Smooth muscle cell (in vitro differentiated cells): ENCODE measurements at regions not wholly inside any gene's neighbourhood (a gene's known extent, or its start where the extent isn't known, plus 50 kb on each side); places are given as distances from the start of the nearest gene placed in this dataset.

Source experiments
- DNase-seq: peaks from one replicate; lab custom pipeline; 2025; ENCODE audit not compliant: unreplicated experiment; lab: John Stamatoyannopoulos, UW
- H2AFZ ChIP-seq: fragments of 200-600 bp; sonication (generic); 2 replicates; pipeline ENCODE4 v1.6.0; 2016; ENCODE audit warnings: antibody characterized with exemption, low read depth, mild to moderate bottlenecking
- H3F3A ChIP-seq: fragments of 200-600 bp; sonication (generic); 2 replicates; pipeline ENCODE4 v1.6.0; 2017; ENCODE audit warnings: antibody characterized with exemption, low read depth
- H3K27ac ChIP-seq: fragments of 200-600 bp; sonication (generic); 2 replicates; pipeline ENCODE4 v1.5.1; 2016; ENCODE audit warnings: low read depth, mild to moderate bottlenecking
- H3K27me3 ChIP-seq: fragments of 200-600 bp; sonication (generic); 2 replicates; pipeline ENCODE4 v1.6.1; 2016; ENCODE audit warnings: low read depth, mild to moderate bottlenecking
- H3K36me3 ChIP-seq: fragments of 200-600 bp; sonication (generic); 2 replicates; pipeline ENCODE4 v1.5.1; 2016; ENCODE audit warnings: low read depth
- H3K4me1 ChIP-seq: fragments of 200-600 bp; sonication (generic); 2 replicates; pipeline ENCODE4 v1.5.1; 2016; ENCODE audit warnings: low read depth
- H3K4me2 ChIP-seq: fragments of 200-600 bp; sonication (generic); 2 replicates; pipeline ENCODE4 v1.6.0; 2016; ENCODE audit warnings: mild to moderate bottlenecking
- H3K4me3 ChIP-seq: fragments of 200-600 bp; sonication (generic); 2 replicates; pipeline ENCODE4 v1.5.1; 2016; ENCODE audit warnings: mild to moderate bottlenecking
- H3K79me2 ChIP-seq: fragments of 200-600 bp; sonication (generic); 2 replicates; pipeline ENCODE4 v1.6.0; 2016; ENCODE audit warnings: low read depth, mild to moderate bottlenecking
- H3K9ac ChIP-seq: fragments of 200-600 bp; sonication (generic); 2 replicates; pipeline ENCODE4 v1.6.0; 2016; ENCODE audit warnings: low read depth
- H3K9me3 ChIP-seq: fragments of 200-600 bp; sonication (generic); replicated peaks from 2 replicates; pipeline ENCODE4 v1.5.1; 2016; ENCODE audit warnings: low read depth
- H4K20me1 ChIP-seq: fragments of 200-600 bp; sonication (generic); 2 replicates; pipeline ENCODE4 v1.6.0; 2016; ENCODE audit warnings: low read depth
- CTCF ChIP-seq: fragments of 200-600 bp; sonication (generic); IDR thresholded peaks from 2 replicates; pipeline ENCODE4 v1.5.1; 2017; ENCODE audit warnings: borderline replicate concordance, mild to moderate bottlenecking, antibody characterized with exemption; ENCODE audit not compliant: insufficient read depth, poor library complexity, severe bottlenecking
- WGBS: methylation state at CpG from one replicate; pipeline ENCODE4 v1.1.7; 2016; ENCODE audit warnings: low lambda C conversion rate; 5-methylcytosine and 5-hydroxymethylcytosine counted together

GRCh38 chr6:141843178-141843834 lies 289.4 kb upstream of the GJE1 start:
- Histone ChIP-seq H3K4me1 (no peaks in the 10 kb centered on the region), H3K27ac (no peak overlapping the region), H3K9me3 (no peaks in the 10 kb centered on the region), H3K4me2 (no peak overlapping the region), H3F3A (no peaks in the 10 kb centered on the region), H4K20me1 (no peaks in the 10 kb centered on the region), H3K79me2 (no peaks in the 10 kb centered on the region), H2AFZ (no peak overlapping the region), H3K4me3 (no peak overlapping the region), H3K9ac (no peak overlapping the region), H3K36me3 (no peaks in the 10 kb centered on the region), H3K27me3 (no peaks in the 10 kb centered on the region)
- WGBS: 93% methylated on average over 3 of the region's 3 CpGs
- no peak for TF ChIP-seq CTCF
- no peak for DNase-seq

DNA sequence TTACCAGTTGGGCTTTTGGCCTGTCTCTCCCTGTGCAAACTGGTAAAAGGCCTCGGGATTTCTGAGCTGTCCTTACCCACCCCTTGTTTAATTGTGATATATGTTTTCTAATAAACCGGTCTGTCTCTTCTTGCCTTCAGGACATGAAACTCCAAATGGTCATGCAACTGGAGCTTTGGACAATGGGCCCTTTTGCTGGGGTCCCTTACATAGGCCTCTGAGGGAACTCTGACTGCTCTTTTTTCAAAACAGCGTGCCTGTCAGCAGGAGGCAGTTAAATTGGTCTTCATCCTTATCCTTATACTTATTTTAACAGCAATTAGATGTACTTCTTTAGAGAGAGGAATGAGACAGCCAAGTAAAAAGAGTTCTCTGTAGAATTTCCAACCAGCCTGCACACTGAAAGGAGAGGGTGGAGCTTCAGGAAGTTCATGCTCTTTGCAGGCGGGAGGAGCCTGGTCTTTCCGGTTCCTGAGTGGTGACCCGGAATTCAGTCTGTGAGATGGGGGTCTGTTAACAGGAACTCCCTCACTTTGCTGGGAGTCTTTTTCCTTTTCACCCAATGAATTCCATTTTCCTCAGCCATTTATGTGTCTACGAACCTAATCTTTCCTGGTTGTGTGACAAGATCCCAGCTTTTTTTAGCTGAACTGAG lies 299.6 kb upstream of the GJE1 start:
- H3K79me2 ChIP-seq: no peaks in the 10 kb centered on the region
- no peak for DNase-seq
- no peak overlapping the region for H3K4me3 ChIP-seq
- WGBS: 93% methylated on average over 7 of the region's 7 CpGs
- peaks cover 14% of the 10 kb centered on the region for H3K4me1 ChIP-seq
- no peak overlapping the region for H2AFZ ChIP-seq
- H3K9me3 ChIP-seq: no peaks in the 10 kb centered on the region
- TF ChIP-seq CTCF: no peak
- no peaks in the 10 kb centered on the region for H3F3A ChIP-seq
- no peak overlapping the region for H3K9ac ChIP-seq
- no peak overlapping the region for H3K27ac ChIP-seq
- H3K36me3 ChIP-seq: no peaks in the 10 kb centered on the region
- H3K4me2 ChIP-seq: no peak overlapping the region
- no peaks in the 10 kb centered on the region for H3K27me3 ChIP-seq
- H4K20me1 ChIP-seq: no peaks in the 10 kb centered on the region

GRCh38 chr6:141830530-141830929 lies 302.2 kb upstream of the GJE1 start:
- TF ChIP-seq CTCF: no peak
- 93% methylated on average over 1 of the region's 1 CpG for WGBS
- no peak overlapping the region for H3K9ac ChIP-seq

More at GRCh38 chr6:141830530-141830929, 302.2 kb upstream of the GJE1 start:
- no peaks in the 10 kb centered on the region for H3K9me3 ChIP-seq
- no peak overlapping the region for H3K4me2 ChIP-seq
- H3K27me3 ChIP-seq: no peaks in the 10 kb centered on the region
- DNase-seq: no peak
- H3K4me1 ChIP-seq: peaks cover 14% of the 10 kb centered on the region
- H3K4me3 ChIP-seq: no peak overlapping the region
- H3K27ac ChIP-seq: no peak overlapping the region
- H3K36me3 ChIP-seq: no peaks in the 10 kb centered on the region
- no peaks in the 10 kb centered on the region for H4K20me1 ChIP-seq
- H3F3A ChIP-seq: no peaks in the 10 kb centered on the region
- no peaks in the 10 kb centered on the region for H3K79me2 ChIP-seq
- H2AFZ ChIP-seq: no peak overlapping the region
